Transverse colon (tissue), 4 donors: ENCODE measurements at regions not wholly inside any gene's neighbourhood (a gene's known extent, or its start where the extent isn't known, plus 50 kb on each side); places are given as distances from the start of the nearest gene placed in this dataset.

Experiments
- DNase-seq: peaks from one replicate; pipeline ENCODE4 v3.0.0-alpha.2; 2019
- H3K27ac ChIP-seq, 4 donors: fragments of 200-600 bp; sonication (generic); 2 replicates each; pipeline ENCODE4 v1.5.1; 2016 to 2018; ENCODE audit warnings: inconsistent platforms in 4 of 4
- H3K27me3 ChIP-seq: fragments of 200-600 bp; sonication (generic); 2 replicates; pipeline ENCODE4 v1.5.1; 2017; ENCODE audit warnings: inconsistent platforms
- H3K36me3 ChIP-seq, 4 donors: fragments of 200-600 bp; sonication (generic); 2 replicates each; pipeline ENCODE4 v1.5.1; 2017 to 2019; ENCODE audit warnings: inconsistent platforms in 4 of 4
- H3K4me1 ChIP-seq, 4 donors: fragments of 200-600 bp; sonication (generic); 2 replicates each; pipeline ENCODE4 v1.5.1; 2017 to 2020; ENCODE audit warnings: inconsistent platforms in 4 of 4
- H3K4me3 ChIP-seq, 4 donors: fragments of 200-600 bp; sonication (generic); 1 replicate in 1 of 4; 2 replicates in 3 of 4; pipeline versions ENCODE4 v1.5.1 to v1.6.1; 2017 to 2019; ENCODE audit warnings: inconsistent platforms in 4 of 4
- H3K9me3 ChIP-seq, 2 donors: fragments of 200-600 bp; sonication (generic); 2 replicates each; pipeline ENCODE4 v1.5.1; 2017 to 2019; ENCODE audit warnings: inconsistent platforms in 2 of 2
- CTCF ChIP-seq, 5 experiments: fragments of 200-600 bp in 3 of 5; fragments of 450-650 bp in 2 of 5; sonication (generic) in 3 of 5; IDR thresholded peaks; 1 replicate in 2 of 5; 2 replicates in 3 of 5; pipeline ENCODE4 v1.5.1; 2016 to 2017; ENCODE audit warnings: antibody characterized with exemption in 5 of 5, inconsistent platforms in 3 of 5, mild to moderate bottlenecking in 2 of 5, moderate library complexity in 1 of 5
- EP300 ChIP-seq: sonication (generic); formaldehyde crosslinking; IDR thresholded peaks from one replicate; pipeline ENCODE4 v1.6.1; 2017; ENCODE audit warnings: antibody characterized with exemption, low read depth
- POLR2A ChIP-seq: fragments of 450-650 bp; IDR thresholded peaks from one replicate; pipeline ENCODE4 v1.6.1; 2016; ENCODE audit warnings: antibody characterized with exemption, mild to moderate bottlenecking, moderate library complexity
- POLR2AphosphoS5 ChIP-seq, 3 donors: sonication (generic); formaldehyde crosslinking; IDR thresholded peaks; one replicate each; pipeline ENCODE4 v1.6.1; 2016; ENCODE audit warnings: antibody characterized with exemption in 3 of 3
- WGBS, 2 donors: methylation state at CpG; one replicate each; pipeline ENCODE4 v1.1.5; 2018; ENCODE audit warnings: low coverage in 1 of 2; 5-methylcytosine and 5-hydroxymethylcytosine counted together
- in situ Hi-C, 4 donors: fragments of 200-750 bp; cut with MboI; loops; one replicate each; pipeline versions ENCODE4 v1.15.0 to v1.15.1; 2017; ENCODE audit warnings: low sequenced_read_pairs in 3 of 4, low pct_ligation_motif_present in 1 of 4, low pct_unique_long_range_greater_than_20kb in 1 of 4
- intact Hi-C: fragments of 100-400 bp; cut with DNase I; formaldehyde crosslinking; loops from one replicate; pipeline ENCODE4 v1.15.1; 2023; ENCODE audit warnings: low total_unique reads

GRCh38 chr15:47194718-47195117 lies 522.6 kb upstream of the SEMA6D start:
- H3K9me3 ChIP-seq, result no peaks in the 10 kb centered on the region
- intact Hi-C loops (loop anchor here (5.0 kb wide), 1 partner anchor 798 kb away; no protein-coding TSS in a partner anchor), in situ Hi-C loops (loop anchor here (5.0 to 25.0 kb wide), 6 partner anchors 790 to 1093 kb away; no protein-coding TSS in a partner anchor)
- H3K36me3 ChIP-seq, result no peaks in the 10 kb centered on the region
- H3K4me1 ChIP-seq, result peaks cover 0 to 3% (median 0%) of the 10 kb centered on the region in 4 donors
- H3K27me3 ChIP-seq, result no peaks in the 10 kb centered on the region
- no peak overlapping the region for H3K27ac ChIP-seq
- H3K4me3 ChIP-seq, result no peak overlapping the region
- TF ChIP-seq EP300 (no peak), POLR2AphosphoS5 (IDR thresholded peaks at IDR 0.05) (no peak), POLR2A (no peak), CTCF (IDR thresholded peaks at IDR 0.05) (no peak)
- 39 to 52% methylated on average over 2 of the region's 2 CpGs for WGBS, 2 donors
- no peak for DNase-seq

- WGBS, 2 donors, result 0% methylated on average over 4 of the region's 4 CpGs; no CpG with 5 or more reads in 1 of the 2 donors
Measured at GRCh38 chr15:47196048-47196447, 521.3 kb upstream of the SEMA6D start.

GRCh38 chr15:47203993-47204392 lies 513.3 kb upstream of the SEMA6D start:
- no peaks in the 10 kb centered on the region for H3K27me3 ChIP-seq
- 74 to 80% methylated on average over 1 of the region's 1 CpG for WGBS, 2 donors
- no peaks in the 10 kb centered on the region for H3K9me3 ChIP-seq
- no peak overlapping the region for H3K27ac ChIP-seq
- no peak for TF ChIP-seq CTCF (IDR thresholded peaks at IDR 0.05)
- no peak for TF ChIP-seq POLR2A
- TF ChIP-seq POLR2AphosphoS5 (IDR thresholded peaks at IDR 0.05), result no peak
- no peak for TF ChIP-seq EP300
- H3K4me3 ChIP-seq, result no peak overlapping the region
- in situ Hi-C loops (loop anchor here in 1 of 4 donors (25.0 kb wide), 1 partner anchor 1033 kb away; no protein-coding TSS in a partner anchor), intact Hi-C loops (no loop called here)
- no peaks in the 10 kb centered on the region for H3K4me1 ChIP-seq
- no peak for DNase-seq
- H3K36me3 ChIP-seq, result no peaks in the 10 kb centered on the region

More at GRCh38 chr15:47196048-47196447, 521.3 kb upstream of the SEMA6D start:
- Histone ChIP-seq H3K27me3 (no peaks in the 10 kb centered on the region), H3K4me3 (no peak overlapping the region), H3K9me3 (no peaks in the 10 kb centered on the region), H3K27ac (no peak overlapping the region), H3K4me1 (peaks cover 0 to 3% (median 0%) of the 10 kb centered on the region in 4 donors), H3K36me3 (no peaks in the 10 kb centered on the region)
- DNase-seq, result peak; percentile 75
- TF ChIP-seq CTCF (IDR thresholded peaks at IDR 0.05) (peak; percentile 68 to 80 (median 73)), POLR2AphosphoS5 (IDR thresholded peaks at IDR 0.05) (no peak)
- intact Hi-C loops, result no loop called here
- in situ Hi-C loops, result loop anchor here (5.0 to 25.0 kb wide), 5 partner anchors 789 to 1091 kb away; no protein-coding TSS in a partner anchor

GRCh38 chr15:47206358-47206978 lies 510.8 kb upstream of the SEMA6D start:
- intact Hi-C loops, result no loop called here
- in situ Hi-C loops, result loop anchor here in 1 of 4 donors (25.0 kb wide), 1 partner anchor 1031 kb away; no protein-coding TSS in a partner anchor

More at GRCh38 chr15:47206358-47206978, 510.8 kb upstream of the SEMA6D start:
- WGBS, 2 donors, result 82 to 84% methylated on average over 6 to 7 of the region's 7 CpGs
- no peaks in the 10 kb centered on the region for H3K27me3 ChIP-seq
- TF ChIP-seq POLR2A, result no peak
- TF ChIP-seq CTCF (IDR thresholded peaks at IDR 0.05), result no peak
- TF ChIP-seq EP300, result no peak
- TF ChIP-seq POLR2AphosphoS5 (IDR thresholded peaks at IDR 0.05), result no peak
- H3K9me3 ChIP-seq, result no peaks in the 10 kb centered on the region
- no peak overlapping the region for H3K4me3 ChIP-seq
- H3K36me3 ChIP-seq, result no peaks in the 10 kb centered on the region
- no peaks in the 10 kb centered on the region for H3K4me1 ChIP-seq
- H3K27ac ChIP-seq, result no peak overlapping the region
- no peak for DNase-seq
